OCI-LY7 (cell line): ENCODE measurements at regions not wholly inside any gene's neighbourhood (a gene's known extent, or its start where the extent isn't known, plus 50 kb on each side); places are given as distances from the start of the nearest gene placed in this dataset.

Experiments used
- CTCF ChIP-seq: fragments of 200-600 bp; sonication (generic); conservative IDR thresholded peaks from 2 replicates; pipeline ENCODE4 v1.5.1; 2014; ENCODE audit warnings: mild to moderate bottlenecking, antibody characterized with exemption, low read length, moderate library complexity, mixed read lengths
- EZH2phosphoT487 ChIP-seq: fragments of 200-600 bp; sonication (generic); IDR thresholded peaks from 2 replicates; pipeline ENCODE4 v1.6.1; 2018; ENCODE audit warnings: low read depth, borderline replicate concordance, mild to moderate bottlenecking, mixed run types, antibody characterized with exemption, low read length, moderate library complexity, mixed read lengths

- TF ChIP-seq CTCF (no peak), EZH2phosphoT487 (no peak)
Observed at GRCh38 chr15:37777006-37777405, 157.4 kb upstream of the TMCO5A start.
